ENCODE measurements at regions not wholly inside any gene's neighbourhood (a gene's known extent, or its start where the extent isn't known, plus 50 kb on each side); places are given as distances from the start of the nearest gene placed in this dataset.
A peak's percentile ranks its signal among the peaks of the same experiment; 100 is the strongest.
"Not testable (repeated sequence)": the region's sequence is repeated elsewhere in the genome, so short reads cannot be mapped to it uniquely, and the experiment has no call there.

DNA sequence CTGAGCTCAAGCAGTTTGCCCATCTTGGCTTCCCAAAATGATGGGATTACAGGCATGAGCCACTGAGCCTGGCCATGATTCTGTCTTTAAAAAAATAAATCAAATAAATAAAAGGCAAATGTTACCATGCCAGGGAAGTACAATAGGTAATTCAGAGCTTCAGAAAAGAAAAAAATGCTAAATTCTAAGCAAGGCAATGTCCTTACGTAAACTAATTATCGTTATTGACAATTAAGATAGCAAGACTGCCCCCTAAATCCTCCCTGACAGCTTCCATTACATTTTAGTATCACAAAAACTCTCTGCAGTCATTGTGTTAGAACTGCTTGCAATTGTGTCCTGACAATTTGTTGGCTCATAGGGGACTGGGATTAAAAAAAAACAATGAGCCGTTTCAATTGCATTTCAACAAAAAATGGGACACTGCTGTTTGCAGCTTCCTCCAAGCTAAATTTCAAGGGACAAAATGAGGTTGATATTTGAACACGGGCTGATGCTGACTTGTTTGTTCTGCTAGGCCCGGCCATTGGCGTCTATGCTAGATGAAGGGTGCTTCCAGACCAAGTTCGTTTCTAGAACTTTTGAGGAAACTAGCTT is 88.9 kb downstream of the MOGAT1 start:
- DNase-seq (ENCODE audit: insufficient read length, low spot score) (no peak), FAIRE-seq (no peak)

- no peak for FAIRE-seq
- DNase-seq (ENCODE audit: insufficient read length, low spot score): no peak
These were observed 90.4 kb downstream of the MOGAT1 start for GRCh38 chr2:222761888-222762287.

GRCh38 chr2:222762342-222762741 is 90.9 kb downstream of the MOGAT1 start:
- no peak for DNase-seq (ENCODE audit: insufficient read length, low spot score)
- no peak for FAIRE-seq

DNA sequence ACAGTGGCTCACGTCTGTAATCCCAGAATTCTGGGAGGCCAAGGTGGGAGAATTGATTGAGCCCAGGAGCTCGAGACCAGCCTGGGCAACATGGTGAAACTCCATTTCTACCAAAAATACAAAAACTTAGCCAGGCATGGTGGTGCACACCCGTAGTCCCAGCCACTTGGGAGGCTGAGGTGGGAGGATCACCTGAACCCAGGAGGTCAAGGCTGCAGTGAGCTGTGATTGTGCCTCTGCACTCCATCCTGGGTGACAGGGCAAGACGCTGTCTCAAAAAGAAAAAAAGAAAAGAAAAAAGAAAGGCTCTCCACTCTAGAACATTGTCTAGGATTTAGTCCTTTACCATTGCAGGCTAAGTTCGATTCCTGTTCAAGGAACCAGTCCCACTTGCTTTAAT is 94.4 kb downstream of the MOGAT1 start:
- not testable (repeated sequence) for FAIRE-seq; DNase-seq (ENCODE audit: insufficient read length, low spot score)

- not testable (repeated sequence) for DNase-seq (ENCODE audit: insufficient read length, low spot score); FAIRE-seq
These were observed 92.8 kb upstream of the ACSL3 start for GRCh38 chr2:222768019-222768418.

- no peak for FAIRE-seq
- DNase-seq (ENCODE audit: insufficient read length, low spot score): no peak
These were observed 91.4 kb upstream of the ACSL3 start for GRCh38 chr2:222769446-222769845.

DNA sequence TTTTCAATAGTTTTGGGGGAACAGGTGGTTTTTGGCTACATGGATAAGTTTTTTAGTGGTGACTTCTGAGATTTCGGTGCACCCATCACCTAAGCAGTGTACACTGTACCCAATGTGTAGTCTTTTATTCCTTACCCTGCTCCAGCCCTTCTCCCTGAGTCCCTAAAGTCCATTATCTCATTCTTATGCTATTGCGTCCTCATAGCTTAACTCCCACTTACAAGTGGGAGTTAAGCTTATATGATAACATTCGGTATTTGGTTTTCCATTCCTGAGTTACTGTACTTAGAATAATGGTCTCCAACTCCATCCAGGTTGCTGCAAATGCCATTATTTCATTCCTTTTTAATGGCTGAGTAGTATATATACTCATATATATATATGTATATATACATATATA is 90.9 kb upstream of the ACSL3 start:
- DNase-seq (ENCODE audit: insufficient read length, low spot score) (no peak), FAIRE-seq (no peak)

DNA sequence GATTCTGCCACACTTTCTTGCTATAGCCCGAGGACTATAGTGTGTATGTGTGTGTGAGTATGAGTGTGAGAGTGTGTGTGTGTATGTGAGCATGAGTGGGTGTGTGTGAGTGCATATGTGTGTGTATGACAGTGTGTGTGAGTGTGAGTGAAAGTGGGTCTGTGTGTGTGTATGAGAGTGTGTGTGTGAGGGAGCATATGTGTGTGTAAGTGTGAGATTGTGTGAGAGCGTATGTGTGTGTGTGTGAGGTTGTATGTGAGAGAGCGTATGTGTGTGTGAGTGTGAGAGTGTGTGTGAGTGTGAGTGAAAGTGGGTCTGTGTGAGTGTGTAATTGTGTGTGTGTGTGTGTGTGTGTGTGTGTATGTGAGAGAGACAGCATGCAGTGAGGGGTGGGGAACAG is 89.0 kb upstream of the ACSL3 start:
- DNase-seq (ENCODE audit: insufficient read length, low spot score): no peak
- no peak for FAIRE-seq

- DNase-seq (ENCODE audit: insufficient read length, low spot score) (no peak), FAIRE-seq (peak; percentile 4)
These were observed 85.9 kb upstream of the ACSL3 start for GRCh38 chr2:222774941-222775340.

DNA sequence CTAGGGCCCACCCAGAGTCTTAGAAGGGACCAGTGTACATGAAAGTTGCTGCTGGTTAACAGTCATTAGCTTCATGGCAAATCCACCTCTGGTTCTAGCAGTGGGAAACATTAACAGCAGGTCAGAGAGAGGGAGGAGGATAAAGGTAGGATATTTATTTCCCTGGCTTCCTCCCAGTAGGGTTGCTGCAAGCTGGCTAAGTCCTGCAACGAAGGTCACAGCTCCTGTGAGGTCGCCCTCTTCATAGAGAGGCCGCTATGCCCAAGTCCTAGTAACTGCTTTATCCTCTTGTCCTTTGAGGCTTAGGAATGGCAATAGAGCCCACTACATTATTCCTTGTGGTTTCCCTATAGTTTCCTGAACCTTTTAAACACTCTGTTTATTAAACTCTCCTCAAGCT is 84.0 kb upstream of the ACSL3 start:
- FAIRE-seq: no peak
- DNase-seq (ENCODE audit: insufficient read length, low spot score): no peak

- DNase-seq (ENCODE audit: insufficient read length, low spot score): no peak
- no peak for FAIRE-seq
These were observed 82.4 kb upstream of the ACSL3 start for GRCh38 chr2:222778400-222778799.

DNA sequence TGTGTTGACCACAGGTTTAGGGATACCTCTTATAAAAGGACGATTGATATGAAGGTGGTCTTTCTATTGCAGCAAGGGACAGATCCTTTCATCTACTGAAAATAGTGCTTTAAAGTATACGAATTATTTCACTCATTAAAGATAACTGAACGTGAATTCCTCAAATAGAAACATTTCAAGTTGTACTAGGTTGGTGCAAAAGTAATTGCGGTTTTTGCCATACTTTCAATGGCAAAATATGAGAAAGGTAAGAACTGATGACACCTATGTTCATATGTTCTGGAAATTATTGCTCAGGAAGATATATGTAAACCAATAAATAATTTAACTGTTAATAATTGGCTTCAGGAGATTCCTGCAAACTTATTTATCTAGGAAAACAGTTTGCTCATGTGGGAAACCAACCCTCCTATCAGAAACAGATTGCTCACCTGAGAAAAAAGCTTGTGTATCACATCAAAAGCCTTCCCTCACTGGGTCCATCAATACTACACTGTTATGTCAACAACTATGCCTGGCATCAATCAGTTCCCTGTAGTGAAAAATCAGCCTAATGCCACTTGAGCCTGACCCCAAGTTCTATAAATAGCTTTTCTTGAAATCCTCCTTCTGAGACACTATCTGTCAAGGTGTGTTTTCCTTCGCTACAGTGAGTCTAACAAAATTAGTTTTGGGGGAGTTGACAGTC is 81.5 kb upstream of the ACSL3 start:
- DNase-seq (ENCODE audit: insufficient read length, low spot score): no peak
- FAIRE-seq: no peak

- no peak for FAIRE-seq
These were observed 80.8 kb upstream of the ACSL3 start for GRCh38 chr2:222780051-222780450.

GRCh38 chr2:222782201-222782730 is 78.6 kb upstream of the ACSL3 start:
- FAIRE-seq: no peak
- no peak for DNase-seq (ENCODE audit: insufficient read length, low spot score)

More at GRCh38 chr2:222780051-222780450, 80.8 kb upstream of the ACSL3 start:
- DNase-seq (ENCODE audit: insufficient read length, low spot score): no peak

DNA sequence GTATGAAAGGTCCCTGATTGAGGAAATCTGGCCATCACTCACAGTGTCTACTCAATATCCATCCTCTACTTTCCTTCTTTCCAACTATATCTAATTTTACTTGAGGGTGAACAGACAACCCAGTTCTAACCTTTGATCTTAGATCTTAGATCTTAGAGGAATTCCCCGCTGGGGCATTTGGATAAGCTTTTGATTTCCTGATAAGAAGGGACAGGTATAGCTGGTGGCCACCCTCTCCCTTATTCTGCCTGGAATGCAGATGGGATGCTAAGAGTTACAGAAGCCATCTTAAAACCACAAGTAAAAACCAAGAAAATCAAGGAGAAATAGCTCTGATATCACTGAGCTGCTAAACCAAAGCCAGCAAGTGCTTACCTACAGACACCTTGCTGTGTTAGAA is 77.2 kb upstream of the ACSL3 start:
- no peak for DNase-seq (ENCODE audit: insufficient read length, low spot score)
- FAIRE-seq: no peak

GRCh38 chr2:222790932-222791331 is 69.9 kb upstream of the ACSL3 start:
- no peak for DNase-seq (ENCODE audit: insufficient read length, low spot score)
- FAIRE-seq: no peak

DNA sequence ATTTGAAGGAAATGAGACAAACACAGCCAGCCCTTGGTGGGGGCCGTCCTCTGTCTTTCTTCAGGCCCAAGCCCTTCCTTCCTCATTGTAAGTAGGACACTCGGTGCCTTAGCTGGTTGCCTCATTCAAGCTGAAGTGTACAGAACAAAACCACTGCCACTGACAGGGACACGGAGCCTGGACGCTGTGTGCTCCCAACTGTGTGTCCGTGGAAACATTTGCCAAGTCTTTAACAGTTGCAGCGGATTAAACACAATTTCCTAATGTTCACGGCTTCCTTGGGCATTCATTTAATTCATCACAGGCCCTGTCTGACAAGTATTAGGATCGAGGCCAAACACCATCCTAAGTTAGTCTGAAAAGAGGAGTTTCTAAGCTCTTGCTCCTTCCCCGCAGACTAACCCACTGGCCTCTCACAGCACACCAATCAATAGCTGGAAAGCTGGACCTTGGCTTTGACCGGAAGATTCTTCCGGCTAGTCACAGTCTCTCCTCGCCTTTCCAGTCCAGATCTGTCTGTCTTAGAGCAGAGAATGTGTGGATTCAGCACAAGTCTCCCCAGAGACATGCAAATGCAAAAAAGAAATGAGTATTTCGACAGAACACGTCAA is 68.7 kb upstream of the ACSL3 start:
- FAIRE-seq (no peak), DNase-seq (ENCODE audit: insufficient read length, low spot score) (no peak)

GRCh38 chr2:222794585-222795449 is 66.0 kb upstream of the ACSL3 start:
- DNase-seq (ENCODE audit: insufficient read length, low spot score) (no peak), FAIRE-seq (no peak)

- FAIRE-seq (no peak), DNase-seq (ENCODE audit: insufficient read length, low spot score) (no peak)
These were observed 65.1 kb upstream of the ACSL3 start for GRCh38 chr2:222795450-222796357.
